K562 (cell line): ENCODE measurements at regions not wholly inside any gene's neighbourhood (a gene's known extent, or its start where the extent isn't known, plus 50 kb on each side); places are given as distances from the start of the nearest gene placed in this dataset.

Source experiments
- CHCHD3 ChIP-seq: fragments of 250-450 bp; sonication (Bioruptor Pico); IDR thresholded peaks from 2 replicates; pipeline ENCODE4 v2.1.2; 2022; ENCODE audit warnings: mild to moderate bottlenecking
- ETV6 ChIP-seq, 3 experiments: fragments of 150-350 bp in 1 of 3; sonication (generic) in 1 of 3; formaldehyde crosslinking in 1 of 3; IDR thresholded peaks; 2 replicates each; pipeline versions ENCODE4 v1.6.1 to v1.8.0; 2014 to 2022; ENCODE audit warnings: borderline replicate concordance in 2 of 3, low read depth in 2 of 3, antibody characterized with exemption in 1 of 3, low read length in 1 of 3, mild to moderate bottlenecking in 1 of 3, missing genetic modification reagents in 1 of 3
- FOXJ2 ChIP-seq: fragments of 200-800 bp; sonication (Bioruptor generic); IDR thresholded peaks from 2 replicates; pipeline ENCODE4 v1.6.1; 2016; ENCODE audit warnings: missing genetic modification characterization, missing compliant biosample characterization
- GATA2 ChIP-seq: sonication (generic); formaldehyde crosslinking; IDR thresholded peaks from 2 replicates; pipeline ENCODE4 v1.4.0; 2020; ENCODE audit warnings: mild to moderate bottlenecking, missing genetic modification reagents
- KLF1 ChIP-seq: fragments of 450-650 bp; IDR thresholded peaks from 2 replicates; pipeline ENCODE4 v1.6.1; 2016; ENCODE audit warnings: missing genetic modification characterization, missing compliant biosample characterization
- LARP7 ChIP-seq: fragments of 450-650 bp; IDR thresholded peaks from 2 replicates; pipeline ENCODE4 v1.6.1; 2016
- PHF8 ChIP-seq: fragments of 200-600 bp; sonication (generic); IDR thresholded peaks from 2 replicates; pipeline ENCODE4 v1.6.1; 2012; ENCODE audit warnings: mixed run types, mild to moderate bottlenecking, inconsistent platforms, low read length, moderate library complexity, borderline replicate concordance
- SIN3B ChIP-seq: fragments of 450-650 bp; IDR thresholded peaks from 2 replicates; pipeline ENCODE4 v1.6.1; 2017; ENCODE audit warnings: low read depth, mild to moderate bottlenecking, moderate library complexity
- TF ChIP-seq, protein P1 (sequence below): sonication (generic); formaldehyde crosslinking; IDR thresholded peaks from 2 replicates; pipeline ENCODE4 v1.8.0; 2023; ENCODE audit warnings: missing genetic modification reagents, mild to moderate bottlenecking, borderline replicate concordance
- TF ChIP-seq, protein P2 (sequence below): fragments of 150-350 bp; IDR thresholded peaks from 2 replicates; pipeline ENCODE4 v1.6.1; 2014; ENCODE audit warnings: low read depth, mild to moderate bottlenecking, low read length, borderline replicate concordance

DNA sequence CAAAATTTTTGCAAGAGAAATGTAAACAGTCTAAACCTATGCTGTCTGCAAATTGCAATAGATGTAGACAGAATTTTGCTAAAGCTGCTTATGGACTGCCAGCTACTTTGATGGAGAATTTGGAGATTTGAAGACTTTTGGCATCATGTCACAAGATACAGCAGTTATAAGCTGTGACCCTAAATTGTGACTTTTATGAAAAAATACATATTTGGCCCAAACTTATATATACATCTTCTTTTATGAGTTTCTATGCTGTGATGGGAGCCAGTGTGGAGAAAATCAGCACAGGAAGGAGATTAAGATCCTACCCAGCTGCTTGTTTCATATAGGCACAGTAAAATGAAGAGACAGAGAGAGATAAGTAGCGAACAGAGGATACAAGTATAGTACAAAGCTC is 1595.4 kb downstream of the PLA2G4A start (continued):
- TF ChIP-seq ETV6 (IDR thresholded peaks at IDR 0.05; ENCODE audit: borderline replicate concordance in 1 of 2, low read depth in 2 of 2, low read length in 1 of 2) (no peak), ETV6 (CRISPR knock-in tag; IDR thresholded peaks at IDR 0.05; ENCODE audit: borderline replicate concordance) (no peak), SIN3B (no peak), KLF1 (no peak), FOXJ2 (no peak), CHCHD3 (no peak), PHF8 (no peak), LARP7 (no peak), GATA2 (CRISPR knock-in tag) (no peak)
- TF ChIP-seq, protein P1, sequence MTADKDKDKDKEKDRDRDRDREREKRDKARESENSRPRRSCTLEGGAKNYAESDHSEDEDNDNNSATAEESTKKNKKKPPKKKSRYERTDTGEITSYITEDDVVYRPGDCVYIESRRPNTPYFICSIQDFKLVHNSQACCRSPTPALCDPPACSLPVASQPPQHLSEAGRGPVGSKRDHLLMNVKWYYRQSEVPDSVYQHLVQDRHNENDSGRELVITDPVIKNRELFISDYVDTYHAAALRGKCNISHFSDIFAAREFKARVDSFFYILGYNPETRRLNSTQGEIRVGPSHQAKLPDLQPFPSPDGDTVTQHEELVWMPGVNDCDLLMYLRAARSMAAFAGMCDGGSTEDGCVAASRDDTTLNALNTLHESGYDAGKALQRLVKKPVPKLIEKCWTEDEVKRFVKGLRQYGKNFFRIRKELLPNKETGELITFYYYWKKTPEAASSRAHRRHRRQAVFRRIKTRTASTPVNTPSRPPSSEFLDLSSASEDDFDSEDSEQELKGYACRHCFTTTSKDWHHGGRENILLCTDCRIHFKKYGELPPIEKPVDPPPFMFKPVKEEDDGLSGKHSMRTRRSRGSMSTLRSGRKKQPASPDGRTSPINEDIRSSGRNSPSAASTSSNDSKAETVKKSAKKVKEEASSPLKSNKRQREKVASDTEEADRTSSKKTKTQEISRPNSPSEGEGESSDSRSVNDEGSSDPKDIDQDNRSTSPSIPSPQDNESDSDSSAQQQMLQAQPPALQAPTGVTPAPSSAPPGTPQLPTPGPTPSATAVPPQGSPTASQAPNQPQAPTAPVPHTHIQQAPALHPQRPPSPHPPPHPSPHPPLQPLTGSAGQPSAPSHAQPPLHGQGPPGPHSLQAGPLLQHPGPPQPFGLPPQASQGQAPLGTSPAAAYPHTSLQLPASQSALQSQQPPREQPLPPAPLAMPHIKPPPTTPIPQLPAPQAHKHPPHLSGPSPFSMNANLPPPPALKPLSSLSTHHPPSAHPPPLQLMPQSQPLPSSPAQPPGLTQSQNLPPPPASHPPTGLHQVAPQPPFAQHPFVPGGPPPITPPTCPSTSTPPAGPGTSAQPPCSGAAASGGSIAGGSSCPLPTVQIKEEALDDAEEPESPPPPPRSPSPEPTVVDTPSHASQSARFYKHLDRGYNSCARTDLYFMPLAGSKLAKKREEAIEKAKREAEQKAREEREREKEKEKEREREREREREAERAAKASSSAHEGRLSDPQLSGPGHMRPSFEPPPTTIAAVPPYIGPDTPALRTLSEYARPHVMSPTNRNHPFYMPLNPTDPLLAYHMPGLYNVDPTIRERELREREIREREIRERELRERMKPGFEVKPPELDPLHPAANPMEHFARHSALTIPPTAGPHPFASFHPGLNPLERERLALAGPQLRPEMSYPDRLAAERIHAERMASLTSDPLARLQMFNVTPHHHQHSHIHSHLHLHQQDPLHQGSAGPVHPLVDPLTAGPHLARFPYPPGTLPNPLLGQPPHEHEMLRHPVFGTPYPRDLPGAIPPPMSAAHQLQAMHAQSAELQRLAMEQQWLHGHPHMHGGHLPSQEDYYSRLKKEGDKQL (CRISPR knock-in tag) = no peak
- TF ChIP-seq, protein P2, sequence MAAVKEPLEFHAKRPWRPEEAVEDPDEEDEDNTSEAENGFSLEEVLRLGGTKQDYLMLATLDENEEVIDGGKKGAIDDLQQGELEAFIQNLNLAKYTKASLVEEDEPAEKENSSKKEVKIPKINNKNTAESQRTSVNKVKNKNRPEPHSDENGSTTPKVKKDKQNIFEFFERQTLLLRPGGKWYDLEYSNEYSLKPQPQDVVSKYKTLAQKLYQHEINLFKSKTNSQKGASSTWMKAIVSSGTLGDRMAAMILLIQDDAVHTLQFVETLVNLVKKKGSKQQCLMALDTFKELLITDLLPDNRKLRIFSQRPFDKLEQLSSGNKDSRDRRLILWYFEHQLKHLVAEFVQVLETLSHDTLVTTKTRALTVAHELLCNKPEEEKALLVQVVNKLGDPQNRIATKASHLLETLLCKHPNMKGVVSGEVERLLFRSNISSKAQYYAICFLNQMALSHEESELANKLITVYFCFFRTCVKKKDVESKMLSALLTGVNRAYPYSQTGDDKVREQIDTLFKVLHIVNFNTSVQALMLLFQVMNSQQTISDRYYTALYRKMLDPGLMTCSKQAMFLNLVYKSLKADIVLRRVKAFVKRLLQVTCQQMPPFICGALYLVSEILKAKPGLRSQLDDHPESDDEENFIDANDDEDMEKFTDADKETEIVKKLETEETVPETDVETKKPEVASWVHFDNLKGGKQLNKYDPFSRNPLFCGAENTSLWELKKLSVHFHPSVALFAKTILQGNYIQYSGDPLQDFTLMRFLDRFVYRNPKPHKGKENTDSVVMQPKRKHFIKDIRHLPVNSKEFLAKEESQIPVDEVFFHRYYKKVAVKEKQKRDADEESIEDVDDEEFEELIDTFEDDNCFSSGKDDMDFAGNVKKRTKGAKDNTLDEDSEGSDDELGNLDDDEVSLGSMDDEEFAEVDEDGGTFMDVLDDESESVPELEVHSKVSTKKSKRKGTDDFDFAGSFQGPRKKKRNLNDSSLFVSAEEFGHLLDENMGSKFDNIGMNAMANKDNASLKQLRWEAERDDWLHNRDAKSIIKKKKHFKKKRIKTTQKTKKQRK = no peak
